IMR-90 (cell line): ENCODE measurements at regions not wholly inside any gene's neighbourhood (a gene's known extent, or its start where the extent isn't known, plus 50 kb on each side); places are given as distances from the start of the nearest gene placed in this dataset.

Source experiments
- CTCF ChIP-seq: conservative IDR thresholded peaks from 2 replicates; pipeline ENCODE4 v1.5.1; 2012; ENCODE audit warnings: mild to moderate bottlenecking, low read depth, low read length, improper control_type of control experiment
- NFE2L2 ChIP-seq: fragments of 150-350 bp; IDR thresholded peaks from 2 replicates; pipeline ENCODE4 v1.6.1; 2016; ENCODE audit warnings: low read depth, mild to moderate bottlenecking, low read length
- POLR2A ChIP-seq: IDR thresholded peaks from 2 replicates; pipeline ENCODE4 v1.6.1; 2012; ENCODE audit warnings: mild to moderate bottlenecking, low read depth, low read length
- USF2 ChIP-seq: fragments of 150-350 bp; IDR thresholded peaks from 2 replicates; pipeline ENCODE4 v1.6.1; 2017; ENCODE audit warnings: mild to moderate bottlenecking, antibody characterized with exemption, low read length, low read depth

DNA sequence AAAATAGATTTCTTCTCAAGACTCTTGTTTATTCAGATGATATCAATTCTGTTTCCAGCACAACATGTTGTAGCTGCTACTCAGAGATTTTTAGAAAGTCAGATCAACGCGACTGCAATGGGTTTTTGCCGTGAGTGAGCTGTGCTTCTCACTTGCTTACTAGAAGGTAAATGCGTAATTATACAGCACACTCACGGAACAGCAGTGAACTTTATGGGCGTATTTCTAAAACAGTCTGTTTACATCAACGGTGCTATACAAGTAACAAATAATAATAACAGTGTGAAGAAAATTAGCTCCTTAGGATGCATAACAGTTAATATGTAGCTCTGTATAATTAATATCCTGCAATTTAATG is 533.6 kb downstream of the RNF144A start:
- TF ChIP-seq CTCF: no peak
- TF ChIP-seq POLR2A: no peak
- no peak for TF ChIP-seq NFE2L2
- TF ChIP-seq USF2: no peak
